WTC11 (cell line): ENCODE measurements at regions not wholly inside any gene's neighbourhood (a gene's known extent, or its start where the extent isn't known, plus 50 kb on each side); places are given as distances from the start of the nearest gene placed in this dataset.

Source experiments
- ATAC-seq: fragments of 200-7000 bp; cut with Tn5 transposase; 2 replicates; pipeline ENCODE4 v1.10.0; 2021; ENCODE audit warnings: mild to moderate bottlenecking, moderate library complexity
- CTCF ChIA-PET: fragments of 300-600 bp; sonication (Branson Sonifier 250); formaldehyde crosslinking; loops from one replicate; lab custom pipeline; 2021; ENCODE audit warnings: antibody characterized with exemption; lab: Charles Lee
- POLR2A ChIA-PET: fragments of 350-600 bp; sonication (Branson Sonifier 250); formaldehyde crosslinking; loops from one replicate; lab custom pipeline; 2021; ENCODE audit warnings: antibody characterized with exemption; lab: Charles Lee
- DNase-seq: peaks from one replicate; pipeline ENCODE4 v3.0.0; 2021; ENCODE audit warnings: low spot score
- H3K27ac Mint-ChIP-seq: 2 replicates; pipeline ENCODE4 v1.8.0; 2021; ENCODE audit warnings: mixed read lengths
- H3K27me3 Mint-ChIP-seq: 2 replicates; pipeline ENCODE4 v1.8.0; 2021; ENCODE audit warnings: low read depth, mild to moderate bottlenecking, moderate library complexity, mixed read lengths
- H3K36me3 Mint-ChIP-seq: 2 replicates; pipeline ENCODE4 v1.8.0; 2021; ENCODE audit warnings: mixed read lengths
- H3K4me1 Mint-ChIP-seq: 2 replicates; pipeline ENCODE4 v1.8.0; 2022; ENCODE audit warnings: mixed read lengths
- H3K4me3 Mint-ChIP-seq: 2 replicates; pipeline ENCODE4 v1.8.0; 2021; ENCODE audit warnings: mild to moderate bottlenecking, moderate library complexity, mixed read lengths
- H3K9me3 Mint-ChIP-seq: 2 replicates; pipeline ENCODE4 v1.8.0; 2021; ENCODE audit warnings: mixed read lengths
- CREM ChIP-seq: sonication (generic); formaldehyde crosslinking; IDR thresholded peaks from 2 replicates; pipeline ENCODE4 v1.8.1; 2022; ENCODE audit warnings: mild to moderate bottlenecking, missing genetic modification reagents, moderate library complexity
- HMGA2 ChIP-seq: fragments of 250-450 bp; sonication (Bioruptor Pico); IDR thresholded peaks from 2 replicates; pipeline ENCODE4 v1.4.0; 2021; ENCODE audit warnings: mild to moderate bottlenecking, moderate library complexity
- IRF2 ChIP-seq: sonication (generic); formaldehyde crosslinking; IDR thresholded peaks from 2 replicates; pipeline ENCODE4 v1.8.0; 2022; ENCODE audit warnings: low read depth, missing genetic modification reagents, borderline replicate concordance
- MYBL2 ChIP-seq: sonication (generic); formaldehyde crosslinking; IDR thresholded peaks from 2 replicates; pipeline ENCODE4 v1.8.1; 2023; ENCODE audit warnings: mild to moderate bottlenecking, moderate library complexity, missing genetic modification reagents
- SMAD3 ChIP-seq: sonication (generic); formaldehyde crosslinking; IDR thresholded peaks from 2 replicates; pipeline ENCODE4 v1.8.0; 2022; ENCODE audit warnings: missing genetic modification reagents, mild to moderate bottlenecking, borderline replicate concordance
- SMAD4 ChIP-seq: sonication (generic); formaldehyde crosslinking; IDR thresholded peaks from 2 replicates; pipeline ENCODE4 v1.8.0; 2022; ENCODE audit warnings: mild to moderate bottlenecking, missing genetic modification reagents
- SOX15 ChIP-seq: fragments of 250-450 bp; sonication (Bioruptor Pico); IDR thresholded peaks from 2 replicates; pipeline ENCODE4 v1.9.0; 2021; ENCODE audit warnings: mild to moderate bottlenecking
- TEAD1 ChIP-seq: sonication (generic); formaldehyde crosslinking; IDR thresholded peaks from 2 replicates; pipeline ENCODE4 v1.8.0; 2022; ENCODE audit warnings: mild to moderate bottlenecking, missing genetic modification reagents
- TEAD4 ChIP-seq: sonication (generic); formaldehyde crosslinking; IDR thresholded peaks from 2 replicates; pipeline ENCODE4 v1.8.0; 2022; ENCODE audit warnings: mild to moderate bottlenecking, missing genetic modification reagents
- ZNF263 ChIP-seq: sonication (generic); formaldehyde crosslinking; IDR thresholded peaks from 2 replicates; pipeline ENCODE4 v1.8.1; 2022; ENCODE audit warnings: low read depth, mild to moderate bottlenecking, moderate library complexity, missing genetic modification reagents
- ZNF317 ChIP-seq: sonication (generic); formaldehyde crosslinking; IDR thresholded peaks from 2 replicates; pipeline ENCODE4 v1.8.1; 2023; ENCODE audit warnings: low read depth, mild to moderate bottlenecking, moderate library complexity, missing genetic modification reagents, borderline replicate concordance
- ZNF396 ChIP-seq: fragments of 250-450 bp; sonication (Bioruptor Pico); IDR thresholded peaks from 2 replicates; pipeline ENCODE4 v1.8.0; 2021; ENCODE audit warnings: mild to moderate bottlenecking, moderate library complexity, borderline replicate concordance
- TF ChIP-seq, protein P1 (sequence below): fragments of 250-450 bp; sonication (Bioruptor Pico); IDR thresholded peaks from 2 replicates; pipeline ENCODE4 v1.9.0; 2021; ENCODE audit warnings: mild to moderate bottlenecking
- TF ChIP-seq, protein P2 (sequence below): sonication (generic); formaldehyde crosslinking; IDR thresholded peaks from 2 replicates; pipeline ENCODE4 v1.8.0; 2022; ENCODE audit warnings: mild to moderate bottlenecking, missing genetic modification reagents
- TF ChIP-seq, protein P3 (sequence below): sonication (generic); formaldehyde crosslinking; IDR thresholded peaks from 2 replicates; pipeline ENCODE4 v1.8.0; 2022; ENCODE audit warnings: mild to moderate bottlenecking, missing genetic modification reagents
- TF ChIP-seq, protein P4 (sequence below): fragments of 250-450 bp; sonication (Bioruptor Pico); IDR thresholded peaks from 2 replicates; pipeline ENCODE4 v1.9.0; 2021; ENCODE audit warnings: mild to moderate bottlenecking, borderline replicate concordance
- TF ChIP-seq, protein P5 (sequence below): fragments of 250-450 bp; sonication (Bioruptor Pico); IDR thresholded peaks from 2 replicates; pipeline ENCODE4 v1.9.0; 2021; ENCODE audit warnings: moderate library complexity, mild to moderate bottlenecking, inconsistent platforms, borderline replicate concordance
- TF ChIP-seq, protein P6 (sequence below): sonication (generic); formaldehyde crosslinking; IDR thresholded peaks from 2 replicates; pipeline ENCODE4 v1.8.1; 2023; ENCODE audit warnings: mild to moderate bottlenecking, missing genetic modification reagents, moderate library complexity
- TF ChIP-seq, protein P7 (sequence below): sonication (generic); formaldehyde crosslinking; conservative IDR thresholded peaks from 2 replicates; pipeline ENCODE4 v1.8.1; 2023; ENCODE audit warnings: mild to moderate bottlenecking, low read depth, missing genetic modification reagents, moderate library complexity

DNA sequence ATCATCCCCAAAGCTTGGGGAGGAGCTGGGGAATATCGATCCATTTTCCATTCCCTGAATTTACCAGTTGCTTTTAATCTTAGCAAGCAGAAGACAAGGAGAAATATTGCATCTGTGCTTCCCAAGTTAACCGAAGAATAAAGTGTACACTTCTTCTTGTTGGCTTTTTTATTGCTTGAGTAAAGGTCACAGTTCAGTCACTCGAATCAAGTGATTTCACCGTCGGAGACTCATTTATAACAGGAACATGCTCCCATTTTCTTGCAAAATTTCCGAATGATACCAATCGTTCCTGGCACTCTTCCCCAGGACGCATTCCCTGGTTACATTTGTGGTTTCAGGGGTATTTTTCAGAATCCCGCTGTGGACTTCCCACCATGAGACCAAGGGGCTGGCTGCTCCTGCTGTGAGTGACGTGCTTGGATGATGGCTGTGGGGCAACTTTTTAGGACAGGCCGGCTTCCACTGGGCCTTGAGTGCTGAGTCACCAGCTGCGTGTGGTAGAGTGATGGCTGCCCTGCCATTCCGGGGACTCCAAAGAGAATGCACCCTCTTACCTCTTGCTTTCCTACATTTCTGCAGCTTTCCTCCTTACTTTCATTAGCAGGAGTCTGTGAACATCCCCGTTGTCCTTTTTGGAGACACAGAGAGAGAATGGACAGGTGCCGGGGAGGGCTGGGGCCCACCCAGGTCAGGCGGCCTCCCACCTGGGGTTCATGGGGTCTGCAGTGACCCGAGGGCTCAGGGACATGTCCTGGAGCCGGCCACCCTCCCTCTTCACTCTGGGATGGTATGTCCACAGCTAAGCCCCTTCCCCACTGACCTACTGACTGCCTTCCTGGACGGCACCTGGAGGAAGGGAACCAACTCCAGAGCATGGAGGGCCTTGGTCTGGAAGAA lies 60.7 kb upstream of the HDAC4 start:
- CTCF ChIA-PET, result no interaction called here

More for the DNA sequence above, 60.7 kb upstream of the HDAC4 start:
- no peaks in the 10 kb centered on the region for H3K4me1 Mint-ChIP-seq
- TF ChIP-seq SMAD3 (CRISPR knock-in tag) (no peak), SOX15 (CRISPR knock-in tag) (no peak), SMAD4 (CRISPR knock-in tag) (no peak), MYBL2 (CRISPR knock-in tag) (no peak), ZNF317 (CRISPR knock-in tag) (no peak), TEAD1 (CRISPR knock-in tag) (no peak), ZNF396 (no peak), HMGA2 (CRISPR knock-in tag) (no peak), TEAD4 (CRISPR knock-in tag) (no peak), IRF2 (CRISPR knock-in tag) (no peak), ZNF263 (CRISPR knock-in tag) (no peak), CREM (CRISPR knock-in tag) (no peak)
- TF ChIP-seq, protein P1, sequence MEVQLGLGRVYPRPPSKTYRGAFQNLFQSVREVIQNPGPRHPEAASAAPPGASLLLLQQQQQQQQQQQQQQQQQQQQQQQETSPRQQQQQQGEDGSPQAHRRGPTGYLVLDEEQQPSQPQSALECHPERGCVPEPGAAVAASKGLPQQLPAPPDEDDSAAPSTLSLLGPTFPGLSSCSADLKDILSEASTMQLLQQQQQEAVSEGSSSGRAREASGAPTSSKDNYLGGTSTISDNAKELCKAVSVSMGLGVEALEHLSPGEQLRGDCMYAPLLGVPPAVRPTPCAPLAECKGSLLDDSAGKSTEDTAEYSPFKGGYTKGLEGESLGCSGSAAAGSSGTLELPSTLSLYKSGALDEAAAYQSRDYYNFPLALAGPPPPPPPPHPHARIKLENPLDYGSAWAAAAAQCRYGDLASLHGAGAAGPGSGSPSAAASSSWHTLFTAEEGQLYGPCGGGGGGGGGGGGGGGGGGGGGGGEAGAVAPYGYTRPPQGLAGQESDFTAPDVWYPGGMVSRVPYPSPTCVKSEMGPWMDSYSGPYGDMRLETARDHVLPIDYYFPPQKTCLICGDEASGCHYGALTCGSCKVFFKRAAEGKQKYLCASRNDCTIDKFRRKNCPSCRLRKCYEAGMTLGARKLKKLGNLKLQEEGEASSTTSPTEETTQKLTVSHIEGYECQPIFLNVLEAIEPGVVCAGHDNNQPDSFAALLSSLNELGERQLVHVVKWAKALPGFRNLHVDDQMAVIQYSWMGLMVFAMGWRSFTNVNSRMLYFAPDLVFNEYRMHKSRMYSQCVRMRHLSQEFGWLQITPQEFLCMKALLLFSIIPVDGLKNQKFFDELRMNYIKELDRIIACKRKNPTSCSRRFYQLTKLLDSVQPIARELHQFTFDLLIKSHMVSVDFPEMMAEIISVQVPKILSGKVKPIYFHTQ, result no peak
- TF ChIP-seq, protein P2, sequence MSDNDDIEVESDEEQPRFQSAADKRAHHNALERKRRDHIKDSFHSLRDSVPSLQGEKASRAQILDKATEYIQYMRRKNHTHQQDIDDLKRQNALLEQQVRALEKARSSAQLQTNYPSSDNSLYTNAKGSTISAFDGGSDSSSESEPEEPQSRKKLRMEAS (CRISPR knock-in tag), result no peak
- TF ChIP-seq, protein P3, sequence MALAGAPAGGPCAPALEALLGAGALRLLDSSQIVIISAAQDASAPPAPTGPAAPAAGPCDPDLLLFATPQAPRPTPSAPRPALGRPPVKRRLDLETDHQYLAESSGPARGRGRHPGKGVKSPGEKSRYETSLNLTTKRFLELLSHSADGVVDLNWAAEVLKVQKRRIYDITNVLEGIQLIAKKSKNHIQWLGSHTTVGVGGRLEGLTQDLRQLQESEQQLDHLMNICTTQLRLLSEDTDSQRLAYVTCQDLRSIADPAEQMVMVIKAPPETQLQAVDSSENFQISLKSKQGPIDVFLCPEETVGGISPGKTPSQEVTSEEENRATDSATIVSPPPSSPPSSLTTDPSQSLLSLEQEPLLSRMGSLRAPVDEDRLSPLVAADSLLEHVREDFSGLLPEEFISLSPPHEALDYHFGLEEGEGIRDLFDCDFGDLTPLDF (CRISPR knock-in tag), result no peak
- TF ChIP-seq, protein P4, sequence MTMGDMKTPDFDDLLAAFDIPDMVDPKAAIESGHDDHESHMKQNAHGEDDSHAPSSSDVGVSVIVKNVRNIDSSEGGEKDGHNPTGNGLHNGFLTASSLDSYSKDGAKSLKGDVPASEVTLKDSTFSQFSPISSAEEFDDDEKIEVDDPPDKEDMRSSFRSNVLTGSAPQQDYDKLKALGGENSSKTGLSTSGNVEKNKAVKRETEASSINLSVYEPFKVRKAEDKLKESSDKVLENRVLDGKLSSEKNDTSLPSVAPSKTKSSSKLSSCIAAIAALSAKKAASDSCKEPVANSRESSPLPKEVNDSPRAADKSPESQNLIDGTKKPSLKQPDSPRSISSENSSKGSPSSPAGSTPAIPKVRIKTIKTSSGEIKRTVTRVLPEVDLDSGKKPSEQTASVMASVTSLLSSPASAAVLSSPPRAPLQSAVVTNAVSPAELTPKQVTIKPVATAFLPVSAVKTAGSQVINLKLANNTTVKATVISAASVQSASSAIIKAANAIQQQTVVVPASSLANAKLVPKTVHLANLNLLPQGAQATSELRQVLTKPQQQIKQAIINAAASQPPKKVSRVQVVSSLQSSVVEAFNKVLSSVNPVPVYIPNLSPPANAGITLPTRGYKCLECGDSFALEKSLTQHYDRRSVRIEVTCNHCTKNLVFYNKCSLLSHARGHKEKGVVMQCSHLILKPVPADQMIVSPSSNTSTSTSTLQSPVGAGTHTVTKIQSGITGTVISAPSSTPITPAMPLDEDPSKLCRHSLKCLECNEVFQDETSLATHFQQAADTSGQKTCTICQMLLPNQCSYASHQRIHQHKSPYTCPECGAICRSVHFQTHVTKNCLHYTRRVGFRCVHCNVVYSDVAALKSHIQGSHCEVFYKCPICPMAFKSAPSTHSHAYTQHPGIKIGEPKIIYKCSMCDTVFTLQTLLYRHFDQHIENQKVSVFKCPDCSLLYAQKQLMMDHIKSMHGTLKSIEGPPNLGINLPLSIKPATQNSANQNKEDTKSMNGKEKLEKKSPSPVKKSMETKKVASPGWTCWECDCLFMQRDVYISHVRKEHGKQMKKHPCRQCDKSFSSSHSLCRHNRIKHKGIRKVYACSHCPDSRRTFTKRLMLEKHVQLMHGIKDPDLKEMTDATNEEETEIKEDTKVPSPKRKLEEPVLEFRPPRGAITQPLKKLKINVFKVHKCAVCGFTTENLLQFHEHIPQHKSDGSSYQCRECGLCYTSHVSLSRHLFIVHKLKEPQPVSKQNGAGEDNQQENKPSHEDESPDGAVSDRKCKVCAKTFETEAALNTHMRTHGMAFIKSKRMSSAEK (CRISPR knock-in tag), result no peak
- TF ChIP-seq, protein P5, sequence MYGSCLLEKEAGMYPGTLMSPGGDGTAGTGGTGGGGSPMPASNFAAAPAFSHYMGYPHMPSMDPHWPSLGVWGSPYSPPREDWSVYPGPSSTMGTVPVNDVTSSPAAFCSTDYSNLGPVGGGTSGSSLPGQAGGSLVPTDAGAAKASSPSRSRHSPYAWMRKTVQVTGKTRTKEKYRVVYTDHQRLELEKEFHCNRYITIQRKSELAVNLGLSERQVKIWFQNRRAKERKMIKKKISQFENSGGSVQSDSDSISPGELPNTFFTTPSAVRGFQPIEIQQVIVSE, result no peak
- TF ChIP-seq, protein P6, sequence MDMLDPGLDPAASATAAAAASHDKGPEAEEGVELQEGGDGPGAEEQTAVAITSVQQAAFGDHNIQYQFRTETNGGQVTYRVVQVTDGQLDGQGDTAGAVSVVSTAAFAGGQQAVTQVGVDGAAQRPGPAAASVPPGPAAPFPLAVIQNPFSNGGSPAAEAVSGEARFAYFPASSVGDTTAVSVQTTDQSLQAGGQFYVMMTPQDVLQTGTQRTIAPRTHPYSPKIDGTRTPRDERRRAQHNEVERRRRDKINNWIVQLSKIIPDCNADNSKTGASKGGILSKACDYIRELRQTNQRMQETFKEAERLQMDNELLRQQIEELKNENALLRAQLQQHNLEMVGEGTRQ (CRISPR knock-in tag), result no peak
- TF ChIP-seq, protein P7, sequence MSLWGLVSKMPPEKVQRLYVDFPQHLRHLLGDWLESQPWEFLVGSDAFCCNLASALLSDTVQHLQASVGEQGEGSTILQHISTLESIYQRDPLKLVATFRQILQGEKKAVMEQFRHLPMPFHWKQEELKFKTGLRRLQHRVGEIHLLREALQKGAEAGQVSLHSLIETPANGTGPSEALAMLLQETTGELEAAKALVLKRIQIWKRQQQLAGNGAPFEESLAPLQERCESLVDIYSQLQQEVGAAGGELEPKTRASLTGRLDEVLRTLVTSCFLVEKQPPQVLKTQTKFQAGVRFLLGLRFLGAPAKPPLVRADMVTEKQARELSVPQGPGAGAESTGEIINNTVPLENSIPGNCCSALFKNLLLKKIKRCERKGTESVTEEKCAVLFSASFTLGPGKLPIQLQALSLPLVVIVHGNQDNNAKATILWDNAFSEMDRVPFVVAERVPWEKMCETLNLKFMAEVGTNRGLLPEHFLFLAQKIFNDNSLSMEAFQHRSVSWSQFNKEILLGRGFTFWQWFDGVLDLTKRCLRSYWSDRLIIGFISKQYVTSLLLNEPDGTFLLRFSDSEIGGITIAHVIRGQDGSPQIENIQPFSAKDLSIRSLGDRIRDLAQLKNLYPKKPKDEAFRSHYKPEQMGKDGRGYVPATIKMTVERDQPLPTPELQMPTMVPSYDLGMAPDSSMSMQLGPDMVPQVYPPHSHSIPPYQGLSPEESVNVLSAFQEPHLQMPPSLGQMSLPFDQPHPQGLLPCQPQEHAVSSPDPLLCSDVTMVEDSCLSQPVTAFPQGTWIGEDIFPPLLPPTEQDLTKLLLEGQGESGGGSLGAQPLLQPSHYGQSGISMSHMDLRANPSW (CRISPR knock-in tag), result no peak
- H3K27ac Mint-ChIP-seq, result no peak overlapping the region
- peaks cover 1% of the 10 kb centered on the region; the same call in 1 of the 2 replicates for H3K9me3 Mint-ChIP-seq
- ATAC-seq (no peak), DNase-seq (no peak)
- no peaks in the 10 kb centered on the region; the same call in 1 of the 2 replicates for H3K27me3 Mint-ChIP-seq
- POLR2A ChIA-PET, result no interaction called here
- H3K36me3 Mint-ChIP-seq, result no peaks in the 10 kb centered on the region
- no peak overlapping the region for H3K4me3 Mint-ChIP-seq
